Panc1 (cell line): ENCODE measurements at regions not wholly inside any gene's neighbourhood (a gene's known extent, or its start where the extent isn't known, plus 50 kb on each side); places are given as distances from the start of the nearest gene placed in this dataset.

Experiments
- ATAC-seq: fragments of 200-7000 bp; cut with Tn5 transposase; 2 replicates; pipeline ENCODE4 v1.9.1; 2020; ENCODE audit warnings: mild to moderate bottlenecking, moderate library complexity
- BruUV-seq: library from RNA; stranded (reverse); fragments of 400-500 nt; replicated peaks from 2 replicates; lab custom pipeline; 2021; lab: Mats Ljungman, UMichigan
- CTCF ChIA-PET: fragments of 300-600 bp; sonication (Branson Sonifier 250); formaldehyde crosslinking; loops from one replicate; lab custom pipeline; 2022; ENCODE audit warnings: antibody characterized with exemption; lab: Charles Lee
- POLR2A ChIA-PET: fragments of 300-600 bp; sonication (Branson Sonifier 250); formaldehyde crosslinking; loops from one replicate; lab custom pipeline; 2022; ENCODE audit warnings: antibody characterized with exemption; lab: Charles Lee
- DNase-seq: peaks from one replicate; pipeline ENCODE4 v3.0.0-alpha.2; 2010; ENCODE audit warnings: low read depth, low spot score
- H3K27ac ChIP-seq: 2 replicates; pipeline ENCODE4 v1.5.1; 2011; ENCODE audit warnings: mild to moderate bottlenecking, low read length, inconsistent platforms
- H3K27me3 ChIP-seq: fragments of 200-500 bp; sonication (Bioruptor generic); 2 replicates; pipeline ENCODE4 v1.6.0; 2014; ENCODE audit warnings: low read length, inconsistent platforms; ENCODE audit not compliant: control insufficient read depth, insufficient read depth
- H3K36me3 ChIP-seq: fragments of 200-500 bp; sonication (Bioruptor generic); 2 replicates; pipeline ENCODE4 v1.5.1; 2014; ENCODE audit warnings: inconsistent platforms, mild to moderate bottlenecking, low read length, moderate library complexity; ENCODE audit not compliant: control insufficient read depth, insufficient read depth
- H3K4me1 ChIP-seq: 2 replicates; pipeline ENCODE4 v1.5.1; 2011; ENCODE audit warnings: inconsistent platforms, mild to moderate bottlenecking, low read length, moderate library complexity; ENCODE audit not compliant: control insufficient read depth, insufficient read depth
- H3K4me3 ChIP-seq, 2 experiments: 2 replicates each; pipeline ENCODE4 v1.5.1; 2011 to 2012; ENCODE audit warnings: low read depth in 2 of 2, low read length in 2 of 2, mild to moderate bottlenecking in 2 of 2, inconsistent platforms in 1 of 2, moderate library complexity in 1 of 2
- H3K9me3 ChIP-seq: fragments of 200-500 bp; sonication (Bioruptor generic); 2 replicates; pipeline ENCODE4 v1.5.1; 2014; ENCODE audit warnings: low read depth, mild to moderate bottlenecking, inconsistent platforms, low read length, moderate library complexity; ENCODE audit not compliant: control insufficient read depth, insufficient read depth
- POLR2AphosphoS5 ChIP-seq: IDR thresholded peaks from 2 replicates; pipeline ENCODE4 v1.6.1; 2012; ENCODE audit warnings: mild to moderate bottlenecking, low read depth, low read length, moderate library complexity
- SIN3A ChIP-seq: IDR thresholded peaks from 2 replicates; pipeline ENCODE4 v1.6.1; 2012; ENCODE audit warnings: low read depth, mild to moderate bottlenecking, low read length, moderate library complexity, borderline replicate concordance; ENCODE audit not compliant: insufficient read depth
- TCF7L2 ChIP-seq: IDR thresholded peaks from 2 replicates; pipeline ENCODE4 v1.6.1; 2011; ENCODE audit warnings: mild to moderate bottlenecking, low read depth, low read length, inconsistent platforms
- in situ Hi-C: cut with HindIII; loops from 2 replicates; pipeline ENCODE4 v1.10.0; 2016; ENCODE audit warnings: low sequenced_read_pairs, low pct_unique_long_range_greater_than_20kb
- intact Hi-C: fragments of 100-400 bp; cut with micrococcal nuclease; formaldehyde crosslinking; loops from one replicate; pipeline ENCODE4 v1.10.0; 2022; ENCODE audit not compliant: unreplicated experiment
- TF ChIP-seq, protein P1 (sequence below): fragments of 450-650 bp; IDR thresholded peaks from 2 replicates; pipeline ENCODE4 v1.5.1; 2017; ENCODE audit warnings: mild to moderate bottlenecking
- TF ChIP-seq, protein P2 (sequence below), 2 experiments: IDR thresholded peaks; 2 replicates each; pipeline ENCODE4 v1.6.1; 2011 to 2012; ENCODE audit warnings: low read depth in 2 of 2, control low read depth in 1 of 2, low read length in 1 of 2, mild to moderate bottlenecking in 1 of 2, moderate library complexity in 1 of 2; ENCODE audit not compliant: insufficient read depth in 1 of 2

DNA sequence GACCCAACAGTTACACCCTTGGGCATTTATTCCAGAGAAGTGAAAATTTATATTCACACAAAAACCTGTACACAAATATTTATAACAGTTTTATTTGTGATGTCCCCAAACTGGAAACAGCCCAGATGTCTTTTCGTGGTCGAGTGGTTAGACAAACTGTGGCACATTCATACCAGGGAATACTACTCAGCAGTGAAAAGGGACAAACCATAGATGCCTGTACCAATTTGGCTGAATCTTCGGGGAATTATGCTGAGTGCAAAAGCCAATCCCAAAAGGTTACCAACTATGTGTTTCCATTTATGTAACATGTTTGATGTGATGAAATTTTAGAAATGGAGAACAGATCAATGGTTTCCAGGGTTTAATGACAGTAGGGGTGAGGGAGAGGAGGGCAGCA, 154.3 kb downstream of the GLI2 start:
- H3K36me3 ChIP-seq, result no peaks in the 10 kb centered on the region
- TF ChIP-seq, protein P1, sequence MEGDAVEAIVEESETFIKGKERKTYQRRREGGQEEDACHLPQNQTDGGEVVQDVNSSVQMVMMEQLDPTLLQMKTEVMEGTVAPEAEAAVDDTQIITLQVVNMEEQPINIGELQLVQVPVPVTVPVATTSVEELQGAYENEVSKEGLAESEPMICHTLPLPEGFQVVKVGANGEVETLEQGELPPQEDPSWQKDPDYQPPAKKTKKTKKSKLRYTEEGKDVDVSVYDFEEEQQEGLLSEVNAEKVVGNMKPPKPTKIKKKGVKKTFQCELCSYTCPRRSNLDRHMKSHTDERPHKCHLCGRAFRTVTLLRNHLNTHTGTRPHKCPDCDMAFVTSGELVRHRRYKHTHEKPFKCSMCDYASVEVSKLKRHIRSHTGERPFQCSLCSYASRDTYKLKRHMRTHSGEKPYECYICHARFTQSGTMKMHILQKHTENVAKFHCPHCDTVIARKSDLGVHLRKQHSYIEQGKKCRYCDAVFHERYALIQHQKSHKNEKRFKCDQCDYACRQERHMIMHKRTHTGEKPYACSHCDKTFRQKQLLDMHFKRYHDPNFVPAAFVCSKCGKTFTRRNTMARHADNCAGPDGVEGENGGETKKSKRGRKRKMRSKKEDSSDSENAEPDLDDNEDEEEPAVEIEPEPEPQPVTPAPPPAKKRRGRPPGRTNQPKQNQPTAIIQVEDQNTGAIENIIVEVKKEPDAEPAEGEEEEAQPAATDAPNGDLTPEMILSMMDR, result no peak
- in situ Hi-C loops, result no loop called here
- ChIA-PET CTCF (no interaction called here), POLR2A (no interaction called here)
- H3K27me3 ChIP-seq, result no peaks in the 10 kb centered on the region
- H3K9me3 ChIP-seq, result no peaks in the 10 kb centered on the region
- H3K4me3 ChIP-seq, result no peak overlapping the region
- intact Hi-C loops, result no loop called here
- DNase-seq (no peak), ATAC-seq (no peak)
- H3K4me1 ChIP-seq, result no peaks in the 10 kb centered on the region
- H3K27ac ChIP-seq, result no peak overlapping the region
- no TSS peak for BruUV-seq

DNA sequence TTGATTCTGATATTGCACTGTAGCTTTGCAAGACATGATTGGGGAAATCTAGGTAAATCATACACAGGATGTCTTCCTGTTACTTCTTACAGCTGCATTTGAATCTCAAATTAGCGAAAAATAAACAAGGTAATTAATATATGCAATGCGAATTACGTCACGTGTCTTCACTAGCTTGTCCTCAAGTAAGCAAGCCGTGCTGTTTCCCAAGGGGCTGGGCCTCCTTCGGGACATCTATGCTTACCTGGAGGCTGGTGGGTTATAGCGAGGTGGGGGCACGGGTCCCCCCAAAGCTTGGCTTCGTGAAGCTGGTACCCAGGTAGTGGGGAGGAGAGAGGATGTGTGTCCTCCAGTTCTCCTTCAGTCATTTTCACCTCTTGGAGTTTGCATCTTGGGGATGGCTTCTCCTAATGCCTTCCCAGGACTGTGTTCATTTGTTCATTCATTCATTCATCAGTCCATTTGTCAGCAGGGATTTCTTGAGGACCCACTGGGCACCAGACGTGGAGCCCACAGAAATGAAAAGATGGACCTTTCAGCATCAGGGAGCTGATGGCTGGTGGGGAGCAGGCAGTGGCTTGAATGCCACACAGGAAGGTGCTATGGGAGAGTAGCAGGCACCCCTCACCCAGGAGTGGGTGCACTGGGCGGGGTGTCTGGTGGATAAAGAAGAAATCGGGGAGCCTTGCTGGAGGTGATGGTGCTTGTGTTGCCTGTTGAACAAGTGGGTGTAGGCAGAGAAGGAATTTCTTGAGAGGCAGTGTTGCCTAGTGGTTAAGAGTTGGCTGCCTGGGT, 155.1 kb downstream of the GLI2 start:
- in situ Hi-C loops, result no loop called here
- TF ChIP-seq, protein P2, sequence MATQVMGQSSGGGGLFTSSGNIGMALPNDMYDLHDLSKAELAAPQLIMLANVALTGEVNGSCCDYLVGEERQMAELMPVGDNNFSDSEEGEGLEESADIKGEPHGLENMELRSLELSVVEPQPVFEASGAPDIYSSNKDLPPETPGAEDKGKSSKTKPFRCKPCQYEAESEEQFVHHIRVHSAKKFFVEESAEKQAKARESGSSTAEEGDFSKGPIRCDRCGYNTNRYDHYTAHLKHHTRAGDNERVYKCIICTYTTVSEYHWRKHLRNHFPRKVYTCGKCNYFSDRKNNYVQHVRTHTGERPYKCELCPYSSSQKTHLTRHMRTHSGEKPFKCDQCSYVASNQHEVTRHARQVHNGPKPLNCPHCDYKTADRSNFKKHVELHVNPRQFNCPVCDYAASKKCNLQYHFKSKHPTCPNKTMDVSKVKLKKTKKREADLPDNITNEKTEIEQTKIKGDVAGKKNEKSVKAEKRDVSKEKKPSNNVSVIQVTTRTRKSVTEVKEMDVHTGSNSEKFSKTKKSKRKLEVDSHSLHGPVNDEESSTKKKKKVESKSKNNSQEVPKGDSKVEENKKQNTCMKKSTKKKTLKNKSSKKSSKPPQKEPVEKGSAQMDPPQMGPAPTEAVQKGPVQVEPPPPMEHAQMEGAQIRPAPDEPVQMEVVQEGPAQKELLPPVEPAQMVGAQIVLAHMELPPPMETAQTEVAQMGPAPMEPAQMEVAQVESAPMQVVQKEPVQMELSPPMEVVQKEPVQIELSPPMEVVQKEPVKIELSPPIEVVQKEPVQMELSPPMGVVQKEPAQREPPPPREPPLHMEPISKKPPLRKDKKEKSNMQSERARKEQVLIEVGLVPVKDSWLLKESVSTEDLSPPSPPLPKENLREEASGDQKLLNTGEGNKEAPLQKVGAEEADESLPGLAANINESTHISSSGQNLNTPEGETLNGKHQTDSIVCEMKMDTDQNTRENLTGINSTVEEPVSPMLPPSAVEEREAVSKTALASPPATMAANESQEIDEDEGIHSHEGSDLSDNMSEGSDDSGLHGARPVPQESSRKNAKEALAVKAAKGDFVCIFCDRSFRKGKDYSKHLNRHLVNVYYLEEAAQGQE (IDR thresholded peaks at IDR 0.05; ENCODE audit: insufficient read depth in 1 of 2, low read depth in 2 of 2, low read length in 1 of 2), result no peak
- no peak for TF ChIP-seq TCF7L2
- no peak for TF ChIP-seq POLR2AphosphoS5
- TF ChIP-seq SIN3A, result no peak
- TF ChIP-seq, protein P1, result no peak

More for the DNA sequence above, 155.1 kb downstream of the GLI2 start:
- no peak for DNase-seq
- Histone ChIP-seq H3K27ac (no peak overlapping the region), H3K9me3 (no peaks in the 10 kb centered on the region), H3K4me1 (no peaks in the 10 kb centered on the region), H3K36me3 (no peaks in the 10 kb centered on the region), H3K4me3 (no peak overlapping the region), H3K27me3 (no peaks in the 10 kb centered on the region)
- no TSS peak for BruUV-seq
- ATAC-seq, result no peak
- intact Hi-C loops, result no loop called here
- POLR2A ChIA-PET, result no interaction called here
- CTCF ChIA-PET, result no interaction called here
